Heart right ventricle (tissue), 16 donors: ENCODE measurements at regions not wholly inside any gene's neighbourhood (a gene's known extent, or its start where the extent isn't known, plus 50 kb on each side); places are given as distances from the start of the nearest gene placed in this dataset.

Experiments used
- ATAC-seq, 8 donors: fragments of 200-7000 bp; cut with Tn5 transposase; one replicate each; pipeline ENCODE4 v1.9.1; 2020; ENCODE audit warnings: mild to moderate bottlenecking in 8 of 8, moderate library complexity in 8 of 8, moderate number of reproducible peaks in 1 of 8
- DNase-seq, 2 donors: peaks; one replicate each; pipeline ENCODE4 v3.0.0-alpha.2; 2020
- H3K27ac ChIP-seq, 10 donors: fragments of 200-600 bp; sonication (generic) in 2 of 10; one replicate each; pipeline versions ENCODE4 v1.5.0 to v1.8.0; 2020 to 2022; ENCODE audit warnings: mild to moderate bottlenecking in 3 of 10
- H3K27me3 ChIP-seq, 7 donors: fragments of 200-600 bp; one replicate each; pipeline ENCODE4 v1.8.0; 2021 to 2022; ENCODE audit warnings: mild to moderate bottlenecking in 2 of 7
- H3K36me3 ChIP-seq, 9 donors: fragments of 200-600 bp; sonication (generic) in 1 of 9; one replicate each; pipeline versions ENCODE4 v1.5.0 to v1.8.0; 2020 to 2022; ENCODE audit warnings: mild to moderate bottlenecking in 2 of 9
- H3K4me1 ChIP-seq, 9 donors: fragments of 200-600 bp; sonication (generic) in 1 of 9; one replicate each; pipeline versions ENCODE4 v1.5.0 to v1.8.0; 2020 to 2022; ENCODE audit warnings: mild to moderate bottlenecking in 4 of 9
- H3K4me3 ChIP-seq, 10 donors: fragments of 200-600 bp; sonication (generic) in 2 of 10; one replicate each; pipeline versions ENCODE4 v1.5.0 to v1.8.0; 2020 to 2022; ENCODE audit warnings: mild to moderate bottlenecking in 7 of 10, moderate library complexity in 2 of 10
- H3K9me3 ChIP-seq, 11 donors: fragments of 200-600 bp in 10 of 11; sonication (generic) in 2 of 11; one replicate each; pipeline versions ENCODE4 v1.5.0 to v1.8.0; 2013 to 2022; ENCODE audit warnings: mild to moderate bottlenecking in 2 of 11, control low read depth in 1 of 11, moderate library complexity in 1 of 11
- CTCF ChIP-seq, 9 donors: fragments of 200-600 bp; sonication (generic) in 2 of 9; IDR thresholded peaks; one replicate each; pipeline versions ENCODE4 v1.5.0 to v1.8.0; 2021 to 2022; ENCODE audit warnings: antibody characterized with exemption in 9 of 9, mild to moderate bottlenecking in 5 of 9, moderate library complexity in 1 of 9
- WGBS, 2 donors: extraction: QIAGEN DNeasy Blood & Tissue Kit; methylation state at CpG; one replicate each; pipeline ENCODE4 v1.1.7; 2013; ENCODE audit warnings: inconsistent platforms in 1 of 2; 5-methylcytosine and 5-hydroxymethylcytosine counted together
- intact Hi-C, 10 donors: fragments of 100-400 bp; cut with DNase I; formaldehyde crosslinking; loops; one replicate each; pipeline versions ENCODE4 v1.11.1 to v1.14.2; 2022
- donor health status: Arrhythmogenic right ventricular cardiomyopathy.
- donor health status: ischemic (EF 13 %, LVEDD 7.1; RV severe dilation, severe dysfunction).
- donor health status: healthy with polysubstance abuse.
- donor health status: DM: no; HTN: yes; CAD: no.
- donor health status: DM: no; HTN: no; CAD: no.
- donor health status: ischemic (EF 25% LVEDD 6.9; RV normal size, moderate dysfunction).
- donor health status: ischemic (EF 25% LVEDD 5.7; RV mildly dilated, moderate dysfunction).
- donor health status: healthy.
- donor health status: DM: yes; HTN: yes; CAD: no.
- donor health status: Ischemic cardiomyopathy.
- donor health status: ischemic (EF 35%, LVEDD 5.7; RV mildly dilated, moderate dysfunction).
- donor health status: nonischemic (EF 11% LVEDD 7.7; RV severe dilation, severe dysfunction).
- donor health status: DM: yes; HTN: yes; CAD: no.
- donor health status: PGD.
- donor health status: ischemic (EF 29% LVEDD 5.4; RV normal size, mild dysfunction).
- donor health status: nonischemic (EF 23%, LVEDD 6.1; RV moderate dilation, normal function).

GRCh38 chr1:232878086-232878485 lies 72.3 kb upstream of the NTPCR start:
- intact Hi-C loops: no loop called here
- H3K27ac ChIP-seq: no peak overlapping the region
- H3K9me3 ChIP-seq: no peaks in the 10 kb centered on the region
- H3K27me3 ChIP-seq: no peaks in the 10 kb centered on the region
- no peak for TF ChIP-seq CTCF (IDR thresholded peaks at IDR 0.05)
- no peak overlapping the region for H3K4me3 ChIP-seq
- no peaks in the 10 kb centered on the region for H3K4me1 ChIP-seq
- no peak for ATAC-seq
- H3K36me3 ChIP-seq: no peaks in the 10 kb centered on the region
- DNase-seq: no peak
- 91 to 95% methylated on average over 2 of the region's 2 CpGs for WGBS, 2 donors

GRCh38 chr1:232880354-232880753 lies 70.1 kb upstream of the NTPCR start:
- H3K36me3 ChIP-seq: no peaks in the 10 kb centered on the region
- WGBS, 2 donors: 28 to 45% methylated on average over 3 of the region's 3 CpGs
- TF ChIP-seq CTCF (IDR thresholded peaks at IDR 0.05): peak in 7 of 9 donors; percentile 35 to 58 (median 53)
- no peaks in the 10 kb centered on the region for H3K27me3 ChIP-seq
- H3K4me1 ChIP-seq: no peaks in the 10 kb centered on the region
- H3K27ac ChIP-seq: no peak overlapping the region
- DNase-seq: no peak
- peak in 1 of 8 donors; percentile 66 for ATAC-seq
- intact Hi-C loops: no loop called here
- no peak overlapping the region for H3K4me3 ChIP-seq
- no peaks in the 10 kb centered on the region for H3K9me3 ChIP-seq

- H3K4me1 ChIP-seq: no peaks in the 10 kb centered on the region
- no peak overlapping the region for H3K4me3 ChIP-seq
- no peak overlapping the region for H3K27ac ChIP-seq
- H3K36me3 ChIP-seq: no peaks in the 10 kb centered on the region
- H3K9me3 ChIP-seq: no peaks in the 10 kb centered on the region
- no peak for TF ChIP-seq CTCF (IDR thresholded peaks at IDR 0.05)
- peaks cover 0 to 7% (median 0%) of the 10 kb centered on the region in 7 donors for H3K27me3 ChIP-seq
- WGBS, 2 donors: 88 to 98% methylated on average over 4 of the region's 4 CpGs
- no peak for ATAC-seq
- intact Hi-C loops: no loop called here
- DNase-seq: no peak
Measured at GRCh38 chr1:232883992-232884661, 66.3 kb upstream of the NTPCR start.

GRCh38 chr1:232886271-232886670 lies 64.1 kb upstream of the NTPCR start:
- H3K4me1 ChIP-seq: peaks cover 0 to 7% (median 0%) of the 10 kb centered on the region in 9 donors
- no peaks in the 10 kb centered on the region for H3K36me3 ChIP-seq
- intact Hi-C loops: no loop called here
- H3K27ac ChIP-seq: no peak overlapping the region
- WGBS, 2 donors: 70 to 88% methylated on average over 2 of the region's 2 CpGs
- H3K9me3 ChIP-seq: no peaks in the 10 kb centered on the region
- no peak for DNase-seq
- no peak for TF ChIP-seq CTCF (IDR thresholded peaks at IDR 0.05)
- peaks cover 0 to 7% (median 0%) of the 10 kb centered on the region in 7 donors for H3K27me3 ChIP-seq
- no peak overlapping the region for H3K4me3 ChIP-seq
- ATAC-seq: no peak
